GM21526 (cell line): ENCODE measurements at regions not wholly inside any gene's neighbourhood (a gene's known extent, or its start where the extent isn't known, plus 50 kb on each side); places are given as distances from the start of the nearest gene placed in this dataset.
"Not testable (repeated sequence)": the region's sequence is repeated elsewhere in the genome, so short reads cannot be mapped to it uniquely, and the experiment has no call there.

ENCODE experiments used
- ATAC-seq: cut with Tn5 transposase; IDR thresholded peaks from one replicate; pipeline ENCODE4 v1.9.1; 2021; ENCODE audit warnings: moderate library complexity; ENCODE audit not compliant: unreplicated experiment, low FRiP score

- ATAC-seq, result no peak
Observed at GRCh38 chr6:139521338-139521737, 146.9 kb upstream of the CITED2 start.

DNA sequence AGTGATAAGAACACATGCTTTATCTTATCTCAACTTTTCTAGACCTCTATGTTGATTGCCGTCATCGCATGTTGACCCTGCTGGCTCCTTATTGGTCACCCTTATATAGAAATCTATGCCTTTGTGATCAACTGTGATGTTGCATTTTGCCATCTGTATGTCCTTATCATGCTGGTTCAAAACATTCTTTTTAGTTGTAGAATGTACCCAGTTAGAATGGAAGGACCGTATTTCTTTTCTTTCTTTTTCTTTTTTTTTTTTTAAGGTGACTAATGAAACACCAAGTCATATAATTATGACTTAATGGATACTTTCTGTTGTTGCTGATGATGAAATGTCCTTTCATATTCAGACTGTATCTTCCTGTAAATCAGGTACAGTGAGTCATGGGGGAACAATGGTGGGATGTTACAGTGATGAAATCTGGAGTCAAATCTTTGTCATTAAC lies 145.9 kb upstream of the CITED2 start:
- no peak for ATAC-seq

GRCh38 chr6:139519571-139520031 lies 145.2 kb upstream of the CITED2 start:
- no peak for ATAC-seq

DNA sequence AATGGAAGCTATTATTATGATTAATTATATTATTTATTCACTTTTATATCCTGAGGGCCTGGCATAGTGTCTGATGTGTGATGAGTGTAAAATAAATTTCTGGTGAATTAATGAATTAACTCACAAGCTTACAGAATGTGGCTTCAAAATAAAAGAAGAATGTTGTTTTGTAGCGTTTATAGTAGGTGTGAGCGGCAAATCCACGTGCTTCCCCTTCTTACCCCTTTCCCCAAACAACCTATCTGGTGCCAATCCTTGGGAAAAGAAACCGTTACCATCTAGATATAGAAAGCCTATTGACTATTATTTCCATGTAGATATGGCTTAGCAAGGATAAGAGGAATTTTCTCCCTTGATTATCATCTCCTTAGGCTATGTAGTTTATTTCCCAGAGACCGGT lies 144.6 kb upstream of the CITED2 start:
- ATAC-seq, result no peak

- ATAC-seq, result no peak
Observed at GRCh38 chr6:139518556-139519091, 144.2 kb upstream of the CITED2 start.

DNA sequence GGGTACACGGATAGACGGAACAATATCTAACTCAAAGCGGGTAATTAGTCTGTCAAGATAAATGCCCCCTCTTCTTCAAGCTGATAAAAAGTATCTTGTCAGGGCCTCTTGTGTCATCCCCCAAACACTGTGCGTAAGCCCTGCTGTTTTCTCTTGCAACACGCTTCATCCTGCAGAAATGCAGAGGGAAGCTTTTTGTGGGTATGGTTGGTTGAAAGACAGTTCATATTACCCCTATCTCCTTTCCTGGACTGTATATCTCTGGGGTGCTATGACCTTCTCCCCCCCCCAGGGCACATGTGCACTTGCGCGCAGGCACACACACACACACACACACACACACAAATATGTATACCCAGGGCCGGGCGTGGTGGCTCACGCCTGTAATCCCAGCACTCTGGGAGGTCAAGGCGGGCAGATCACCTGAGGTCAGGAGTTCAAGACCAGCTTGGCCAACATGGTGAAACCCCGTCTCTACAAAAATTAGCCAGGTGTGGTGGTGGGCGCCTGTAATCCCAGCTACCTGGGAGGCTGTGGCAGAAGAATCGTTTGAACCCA lies 143.6 kb upstream of the CITED2 start:
- ATAC-seq, result not testable (repeated sequence)

- ATAC-seq, result no peak
Observed at GRCh38 chr6:139515511-139515910, 141.1 kb upstream of the CITED2 start.

DNA sequence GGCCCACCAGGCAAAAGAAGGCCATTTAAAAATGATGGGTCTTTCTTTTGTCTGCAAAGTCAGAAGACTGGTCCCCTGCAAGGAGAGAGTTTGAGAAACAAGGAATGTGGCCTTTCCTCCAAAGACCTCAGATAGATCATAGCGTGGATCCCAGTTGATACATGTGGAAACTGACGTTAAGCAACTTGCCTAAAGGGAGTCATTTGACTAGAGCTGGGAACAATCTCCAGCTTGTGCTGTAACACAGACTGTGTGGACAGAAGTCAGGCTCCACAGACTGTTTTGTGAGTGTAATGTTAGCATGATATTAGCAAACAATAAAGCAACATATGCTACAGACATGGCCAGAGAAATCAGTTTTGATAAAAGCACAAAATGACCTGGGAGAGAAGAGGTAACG lies 140.4 kb upstream of the CITED2 start:
- no peak for ATAC-seq

DNA sequence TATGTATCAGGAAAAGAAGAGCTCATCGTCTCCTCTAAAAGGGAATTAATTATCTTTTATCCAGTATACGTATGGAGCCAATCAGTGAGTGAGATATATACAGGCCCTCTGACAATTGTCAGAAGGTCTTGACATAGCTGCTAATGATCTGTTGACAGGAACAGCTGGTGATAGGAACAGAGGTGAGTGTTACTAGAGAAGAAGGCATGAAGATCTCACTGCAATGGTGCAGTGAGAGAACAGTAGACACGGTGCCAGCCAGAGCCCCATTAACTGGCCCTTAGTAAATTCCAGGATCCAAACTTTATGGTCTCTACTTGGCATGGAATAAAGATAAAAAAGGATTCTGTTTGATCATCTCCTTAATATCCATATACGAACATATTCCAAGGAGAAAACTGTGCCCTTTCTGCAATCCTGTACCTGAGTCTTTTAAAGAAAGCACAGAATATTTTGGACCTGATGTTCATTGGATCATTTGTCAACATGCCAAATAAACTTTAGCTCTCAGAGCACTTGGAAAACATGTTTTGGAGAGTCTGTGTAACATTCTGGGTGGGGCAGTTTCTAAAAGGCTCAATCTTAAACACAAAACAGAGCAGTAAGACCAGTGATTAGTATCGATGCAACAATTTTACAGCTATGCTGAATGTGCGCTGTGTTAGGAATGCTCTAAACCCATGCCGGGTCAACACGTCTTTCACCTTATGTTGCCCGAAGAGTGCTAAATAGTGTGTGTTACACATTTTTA lies 135.8 kb upstream of the CITED2 start:
- ATAC-seq, result no peak

DNA sequence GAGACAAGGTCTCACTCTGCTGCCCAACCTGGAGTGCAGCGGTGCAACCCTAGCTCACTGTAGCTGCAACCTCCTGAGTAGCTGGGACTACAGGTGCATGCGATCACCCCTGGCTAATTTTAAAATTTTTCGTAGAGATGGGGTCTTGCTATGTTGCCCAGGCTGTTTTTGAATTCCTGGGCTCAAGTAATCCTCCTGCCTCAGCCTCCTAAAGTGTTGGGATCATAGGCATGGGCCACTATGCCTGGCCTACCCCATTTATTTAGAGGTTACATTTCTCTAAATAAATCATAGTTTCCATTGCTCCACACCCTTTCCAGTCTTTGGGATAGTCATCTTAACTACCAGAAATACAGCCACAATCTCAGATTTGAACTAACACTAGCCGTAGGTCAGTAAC lies 134.7 kb upstream of the CITED2 start:
- ATAC-seq, result no peak

GRCh38 chr6:139508576-139508975 lies 134.1 kb upstream of the CITED2 start:
- ATAC-seq, result no peak

- ATAC-seq, result no peak
Observed at GRCh38 chr6:139508023-139508422, 133.6 kb upstream of the CITED2 start.

DNA sequence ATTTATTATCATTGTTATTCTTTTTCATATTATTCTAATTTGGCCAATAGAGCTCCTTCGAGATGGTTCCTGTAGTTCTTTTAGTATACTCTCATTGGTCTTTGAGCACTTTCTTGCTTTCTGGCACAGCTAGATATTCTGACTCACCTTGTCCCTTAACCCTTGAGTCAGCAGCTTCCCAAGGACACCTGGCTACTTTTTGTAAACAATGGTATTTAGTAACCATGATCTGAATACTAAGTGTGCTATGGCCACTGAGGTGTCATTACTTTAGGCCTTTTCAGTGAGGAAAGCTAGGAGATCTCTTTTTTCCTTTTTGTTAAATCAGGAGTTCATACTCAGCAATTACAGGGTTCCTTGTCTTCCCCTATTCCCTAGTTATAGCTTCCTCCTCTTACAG lies 126.5 kb upstream of the CITED2 start:
- ATAC-seq, result no peak

- no peak for ATAC-seq
Observed at GRCh38 chr6:139498715-139499114, 124.3 kb upstream of the CITED2 start.

GRCh38 chr6:139497345-139497961 lies 123.0 kb upstream of the CITED2 start:
- ATAC-seq, result no peak

DNA sequence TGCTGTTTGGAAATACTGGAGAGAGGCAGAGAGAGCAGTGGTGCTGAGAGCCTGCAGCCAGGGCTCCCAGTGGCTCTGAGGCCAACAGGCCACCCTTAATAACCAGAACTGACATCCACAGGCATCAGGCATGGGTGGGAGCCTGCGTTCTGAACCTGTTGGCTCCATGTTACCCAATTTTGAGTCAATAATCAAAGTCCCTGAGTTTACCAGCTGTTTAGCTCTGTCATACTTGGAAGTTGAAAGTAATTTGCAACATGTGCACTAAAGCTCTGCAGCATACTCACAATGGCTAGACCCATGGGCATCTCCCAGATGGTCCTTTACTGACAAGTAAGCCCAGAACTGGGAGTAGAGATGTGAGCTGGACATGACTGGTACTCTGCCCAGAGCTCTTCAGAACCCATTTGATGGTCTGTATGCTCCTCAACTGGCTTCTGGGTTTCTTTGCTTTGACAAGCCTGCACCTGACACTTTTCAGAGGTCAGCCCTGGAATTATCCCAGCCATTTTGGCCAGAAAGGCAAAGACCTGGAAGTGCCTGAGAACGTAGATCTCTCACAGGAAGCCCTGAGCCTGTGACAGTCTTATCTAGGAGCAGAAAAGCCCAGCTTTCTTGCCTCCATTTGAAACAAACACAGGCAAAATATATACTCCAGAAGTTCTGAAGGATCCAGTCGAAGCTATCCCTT lies 122.4 kb upstream of the CITED2 start:
- ATAC-seq, result no peak

DNA sequence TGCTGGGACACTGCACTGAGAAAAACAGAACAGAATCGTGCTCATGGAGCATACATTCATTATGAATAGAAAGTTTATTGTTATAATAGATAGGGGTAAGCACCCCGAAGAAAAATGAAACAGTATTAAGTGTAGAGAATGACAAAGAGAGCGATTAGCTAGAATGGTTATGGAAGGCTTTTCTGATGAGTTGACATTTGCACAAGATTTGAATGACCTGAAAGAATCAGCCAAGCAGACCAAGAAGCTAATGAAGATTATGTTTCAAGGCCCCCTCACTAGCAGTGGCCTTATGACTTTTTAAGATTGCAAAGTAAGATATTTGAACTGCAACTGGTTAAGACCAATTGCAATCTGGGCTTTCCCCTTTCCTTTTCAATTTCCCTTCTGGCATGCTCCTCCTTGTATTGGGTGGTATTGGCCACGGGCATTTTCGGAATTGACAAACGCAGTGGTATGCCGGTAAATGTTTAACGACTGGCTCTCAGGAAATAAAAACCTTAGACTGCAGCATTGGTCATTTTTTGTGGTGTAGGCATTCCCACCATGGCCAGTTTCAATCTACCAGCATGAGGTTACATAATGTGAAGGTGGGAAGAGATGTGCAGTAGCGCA lies 120.0 kb upstream of the CITED2 start:
- no peak for ATAC-seq

- ATAC-seq, result peak; percentile 81
Observed at GRCh38 chr6:139490482-139490881, 116.0 kb upstream of the CITED2 start.

GRCh38 chr6:139486476-139486799 lies 112.0 kb upstream of the CITED2 start:
- ATAC-seq, result no peak

DNA sequence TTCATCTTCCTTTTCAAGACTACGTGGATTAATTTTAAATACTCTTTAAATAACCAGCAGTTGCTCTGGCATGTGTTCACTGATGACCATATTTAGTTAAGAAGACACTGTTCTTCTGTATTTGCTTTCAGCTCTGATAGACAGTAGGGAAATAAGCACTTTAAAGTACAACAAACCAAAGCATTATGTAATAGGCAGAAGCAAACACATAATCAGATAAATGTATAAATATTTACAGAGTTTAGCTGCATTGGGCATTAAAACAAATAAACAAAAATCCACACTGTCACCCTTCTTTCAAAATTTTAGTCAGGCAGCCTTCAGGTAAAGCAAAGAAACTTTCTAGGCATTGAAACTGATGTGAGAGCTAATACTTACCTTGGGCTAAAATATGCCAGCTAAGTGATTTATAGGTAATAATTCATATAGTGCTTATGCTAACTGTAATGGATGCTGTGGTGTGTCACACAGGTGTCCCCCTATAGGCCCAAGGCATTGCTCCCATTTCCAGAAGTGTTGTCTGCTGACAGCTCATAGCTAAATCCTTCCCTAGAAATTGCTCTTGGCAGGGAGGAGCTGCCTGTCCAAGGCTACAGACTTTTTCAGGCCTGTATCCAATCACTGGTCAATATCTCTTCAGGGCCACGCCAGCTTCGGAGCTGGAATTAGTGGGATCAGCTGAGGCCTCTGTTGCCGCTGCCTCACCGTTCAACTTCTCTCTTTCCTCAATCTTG lies 111.5 kb upstream of the CITED2 start:
- ATAC-seq, result no peak
